ENCODE measurements at regions not wholly inside any gene's neighbourhood (a gene's known extent, or its start where the extent isn't known, plus 50 kb on each side); places are given as distances from the start of the nearest gene placed in this dataset.
"Not testable (repeated sequence)": the region's sequence is repeated elsewhere in the genome, so short reads cannot be mapped to it uniquely, and the experiment has no call there.

DNA sequence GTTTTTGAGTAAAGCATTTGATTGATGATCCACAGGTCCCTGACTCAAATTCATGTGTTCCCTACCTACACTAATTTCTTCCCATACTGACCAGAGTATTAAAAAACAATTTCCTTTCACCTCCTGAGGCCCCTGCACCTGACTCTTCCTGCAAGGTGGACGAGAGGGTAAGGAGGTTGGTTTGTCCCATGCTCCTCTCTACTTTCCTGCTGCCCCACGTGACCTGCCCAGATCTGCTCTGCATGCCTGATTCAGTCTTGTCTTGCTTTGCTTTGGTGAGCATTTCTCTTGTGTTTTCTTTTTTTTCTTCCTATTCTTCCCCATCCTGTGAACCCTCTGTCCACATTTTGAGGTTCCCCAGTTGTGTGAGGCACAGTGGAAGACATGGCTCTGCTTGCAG is 107.8 kb downstream of the ZNF467 start:
- H3K4me1 ChIP-seq (ENCODE audit: control insufficient read depth, extremely low read depth, insufficient read depth, low read length); H3K4me2 ChIP-seq (ENCODE audit: insufficient read depth, low read length); H3K36me3 ChIP-seq (ENCODE audit: control insufficient read depth in 2 of 2, extremely low read depth in 1 of 2, insufficient read depth in 2 of 2, low read length in 2 of 2); intact Hi-C loops (cut with micrococcal nuclease); dilution Hi-C loops (cut with MboI; ENCODE audit: extremely low pct_ligation_motif_present, low sequenced_read_pairs); POLR2A ChIA-PET; H3K9me3 ChIP-seq (replicated peaks; ENCODE audit: control insufficient read depth, insufficient read depth, low read length); FAIRE-seq; H3K4me3 ChIP-seq (replicated peaks in 1 of 3; ENCODE audit: insufficient read depth in 1 of 3, low read depth in 1 of 3, low read length in 3 of 3); BruUV-seq (replicated peaks); H3K27ac ChIP-seq (ENCODE audit: insufficient read depth, low read depth, low read length); H3K9ac ChIP-seq (replicated peaks; ENCODE audit: extremely low read depth, insufficient read depth, low read length); H3K79me2 ChIP-seq (ENCODE audit: control insufficient read depth, insufficient read depth, low read length); H3K9me1 ChIP-seq (replicated peaks; ENCODE audit: control insufficient read depth, extremely low read depth, insufficient read depth, low read length); H2AFZ ChIP-seq (ENCODE audit: low read depth, low read length); H4K20me1 ChIP-seq (replicated peaks; ENCODE audit: control insufficient read depth, extremely low read depth, insufficient read depth, low read length); DNase-seq (ENCODE audit: low read depth, low spot score): not testable (repeated sequence)
- CTCF ChIA-PET: interaction anchor here (6.4 kb wide), 1 partner anchor 76 kb away, joined by 234 read pairs; no protein-coding TSS in a partner anchor
- peaks cover 5 to 18% of the 10 kb centered on the region in 2 experiments for H3K27me3 ChIP-seq (ENCODE audit: control insufficient read depth in 2 of 2, insufficient read depth in 2 of 2, low read length in 2 of 2)

DNA sequence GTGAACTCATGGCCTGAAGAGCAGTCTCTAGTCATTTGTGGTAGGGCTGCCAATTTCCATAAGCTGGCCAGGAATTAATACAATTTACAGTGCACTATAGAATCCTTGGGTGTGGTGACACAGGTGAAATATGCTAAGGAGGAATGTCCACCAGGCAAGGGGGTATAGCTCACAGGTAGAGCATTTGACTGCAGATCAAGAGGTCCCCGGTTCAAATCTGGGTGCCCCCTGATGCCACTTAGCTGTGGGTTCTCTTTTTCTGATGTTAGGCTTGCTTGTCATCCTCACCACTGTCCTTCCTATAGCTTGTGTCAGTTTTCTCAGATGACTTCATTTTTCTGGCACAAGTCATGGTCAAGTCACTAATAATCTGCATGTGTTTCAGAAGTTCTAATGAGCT is 108.7 kb downstream of the ZNF467 start:
- Histone ChIP-seq H3K9me3 (replicated peaks; ENCODE audit: control insufficient read depth, insufficient read depth, low read length) (no peaks in the 10 kb centered on the region), H3K27me3 (ENCODE audit: control insufficient read depth in 2 of 2, insufficient read depth in 2 of 2, low read length in 2 of 2) (peaks cover 2 to 18% of the 10 kb centered on the region in 2 experiments), H3K4me3 (replicated peaks in 1 of 3; ENCODE audit: insufficient read depth in 1 of 3, low read depth in 1 of 3, low read length in 3 of 3) (no peak overlapping the region), H3K79me2 (ENCODE audit: control insufficient read depth, insufficient read depth, low read length) (no peaks in the 10 kb centered on the region), H3K4me1 (ENCODE audit: control insufficient read depth, extremely low read depth, insufficient read depth, low read length) (no peaks in the 10 kb centered on the region), H3K9me1 (replicated peaks; ENCODE audit: control insufficient read depth, extremely low read depth, insufficient read depth, low read length) (no peaks in the 10 kb centered on the region), H3K36me3 (ENCODE audit: control insufficient read depth in 2 of 2, extremely low read depth in 1 of 2, insufficient read depth in 2 of 2, low read length in 2 of 2) (no peaks in the 10 kb centered on the region), H4K20me1 (replicated peaks; ENCODE audit: control insufficient read depth, extremely low read depth, insufficient read depth, low read length) (no peaks in the 10 kb centered on the region), H3K9ac (replicated peaks; ENCODE audit: extremely low read depth, insufficient read depth, low read length) (no peak overlapping the region), H3K4me2 (ENCODE audit: insufficient read depth, low read length) (no peak overlapping the region), H2AFZ (ENCODE audit: low read depth, low read length) (no peak overlapping the region), H3K27ac (ENCODE audit: insufficient read depth, low read depth, low read length) (no peak overlapping the region)
- intact Hi-C loops (cut with micrococcal nuclease) (no loop called here), dilution Hi-C loops (cut with MboI; ENCODE audit: extremely low pct_ligation_motif_present, low sequenced_read_pairs) (no loop called here)
- TF ChIP-seq FOS (IDR thresholded peaks at IDR 0.05; ENCODE audit: borderline replicate concordance, insufficient read depth, low read length) (no peak), GATA2 (IDR thresholded peaks at IDR 0.05; ENCODE audit: insufficient read depth, insufficient read length, low read depth, low read length) (no peak), JUN (IDR thresholded peaks at IDR 0.05; ENCODE audit: borderline replicate concordance, insufficient read depth, insufficient read length, low read depth) (no peak), MYC (IDR thresholded peaks at IDR 0.05; ENCODE audit: low read depth, low read length) (no peak), EZH2 (IDR thresholded peaks at IDR 0.05; ENCODE audit: borderline replicate concordance, low read depth, low read length, severe bottlenecking) (no peak), POLR2AphosphoS5 (IDR thresholded peaks at IDR 0.05; ENCODE audit: insufficient read depth, low read depth, low read length) (no peak), POLR2A (IDR thresholded peaks at IDR 0.05; ENCODE audit: low read depth, low read length) (no peak)
- TF ChIP-seq, protein P1, sequence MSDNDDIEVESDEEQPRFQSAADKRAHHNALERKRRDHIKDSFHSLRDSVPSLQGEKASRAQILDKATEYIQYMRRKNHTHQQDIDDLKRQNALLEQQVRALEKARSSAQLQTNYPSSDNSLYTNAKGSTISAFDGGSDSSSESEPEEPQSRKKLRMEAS (IDR thresholded peaks at IDR 0.05; ENCODE audit: insufficient read depth, insufficient read length): no peak
- TF ChIP-seq, protein P2, sequence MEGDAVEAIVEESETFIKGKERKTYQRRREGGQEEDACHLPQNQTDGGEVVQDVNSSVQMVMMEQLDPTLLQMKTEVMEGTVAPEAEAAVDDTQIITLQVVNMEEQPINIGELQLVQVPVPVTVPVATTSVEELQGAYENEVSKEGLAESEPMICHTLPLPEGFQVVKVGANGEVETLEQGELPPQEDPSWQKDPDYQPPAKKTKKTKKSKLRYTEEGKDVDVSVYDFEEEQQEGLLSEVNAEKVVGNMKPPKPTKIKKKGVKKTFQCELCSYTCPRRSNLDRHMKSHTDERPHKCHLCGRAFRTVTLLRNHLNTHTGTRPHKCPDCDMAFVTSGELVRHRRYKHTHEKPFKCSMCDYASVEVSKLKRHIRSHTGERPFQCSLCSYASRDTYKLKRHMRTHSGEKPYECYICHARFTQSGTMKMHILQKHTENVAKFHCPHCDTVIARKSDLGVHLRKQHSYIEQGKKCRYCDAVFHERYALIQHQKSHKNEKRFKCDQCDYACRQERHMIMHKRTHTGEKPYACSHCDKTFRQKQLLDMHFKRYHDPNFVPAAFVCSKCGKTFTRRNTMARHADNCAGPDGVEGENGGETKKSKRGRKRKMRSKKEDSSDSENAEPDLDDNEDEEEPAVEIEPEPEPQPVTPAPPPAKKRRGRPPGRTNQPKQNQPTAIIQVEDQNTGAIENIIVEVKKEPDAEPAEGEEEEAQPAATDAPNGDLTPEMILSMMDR (IDR thresholded peaks at IDR 0.05; ENCODE audit: extremely low read depth in 1 of 2, insufficient read depth in 1 of 2, low read depth in 1 of 2, low read length in 2 of 2): no peak
- DNase-seq (ENCODE audit: low read depth, low spot score) (no peak), FAIRE-seq (no peak)
- no TSS peak for BruUV-seq (replicated peaks)
- ChIA-PET CTCF (interaction anchor here (1.0 to 6.4 kb wide), 6 partner anchors 31 to 125 kb away, joined by 3 to 234 read pairs (median 19); a partner anchor contains a TSS), POLR2A (interaction anchor here (0.6 kb wide), 1 partner anchor 109 kb away, joined by 4 read pairs; the partner anchor contains the start of gene ZNF467)
